Stimulated activated CD4-positive, alpha-beta T cell treated with anti-CD3 and anti-CD28 coated beads, Interleukin-15, amount 100 ng/mL, for 1 hour (primary cell): ENCODE measurements at regions not wholly inside any gene's neighbourhood (a gene's known extent, or its start where the extent isn't known, plus 50 kb on each side); places are given as distances from the start of the nearest gene placed in this dataset.
"Not testable (repeated sequence)": the region's sequence is repeated elsewhere in the genome, so short reads cannot be mapped to it uniquely, and the experiment has no call there.

Source experiments
- DNase-seq, 2 donors: peaks; one replicate each; pipeline ENCODE4 v3.0.0-alpha.2; 2020; ENCODE audit warnings: low read depth in 1 of 2, low spot score in 1 of 2

DNA sequence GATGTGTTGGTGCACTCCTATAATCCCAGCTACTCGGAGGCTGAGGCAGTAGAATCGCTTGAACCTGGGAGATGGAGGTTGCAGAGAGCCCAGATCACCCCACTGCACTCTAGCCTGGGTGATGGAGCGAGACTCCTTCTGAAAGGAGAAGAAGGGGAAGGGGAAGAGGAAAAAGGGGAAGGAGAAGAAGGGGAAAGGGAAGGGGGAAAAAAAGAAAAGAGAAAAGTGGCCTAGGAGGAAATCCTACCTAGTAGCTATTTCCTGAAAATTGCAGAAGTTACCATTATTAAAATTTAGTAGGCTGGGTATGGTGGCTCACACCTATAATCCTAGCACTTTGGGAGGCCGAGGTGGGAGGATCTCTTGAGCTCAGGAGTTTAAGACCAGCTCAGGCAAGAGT lies 67.4 kb downstream of the ARRDC3 start:
- no peak for DNase-seq

DNA sequence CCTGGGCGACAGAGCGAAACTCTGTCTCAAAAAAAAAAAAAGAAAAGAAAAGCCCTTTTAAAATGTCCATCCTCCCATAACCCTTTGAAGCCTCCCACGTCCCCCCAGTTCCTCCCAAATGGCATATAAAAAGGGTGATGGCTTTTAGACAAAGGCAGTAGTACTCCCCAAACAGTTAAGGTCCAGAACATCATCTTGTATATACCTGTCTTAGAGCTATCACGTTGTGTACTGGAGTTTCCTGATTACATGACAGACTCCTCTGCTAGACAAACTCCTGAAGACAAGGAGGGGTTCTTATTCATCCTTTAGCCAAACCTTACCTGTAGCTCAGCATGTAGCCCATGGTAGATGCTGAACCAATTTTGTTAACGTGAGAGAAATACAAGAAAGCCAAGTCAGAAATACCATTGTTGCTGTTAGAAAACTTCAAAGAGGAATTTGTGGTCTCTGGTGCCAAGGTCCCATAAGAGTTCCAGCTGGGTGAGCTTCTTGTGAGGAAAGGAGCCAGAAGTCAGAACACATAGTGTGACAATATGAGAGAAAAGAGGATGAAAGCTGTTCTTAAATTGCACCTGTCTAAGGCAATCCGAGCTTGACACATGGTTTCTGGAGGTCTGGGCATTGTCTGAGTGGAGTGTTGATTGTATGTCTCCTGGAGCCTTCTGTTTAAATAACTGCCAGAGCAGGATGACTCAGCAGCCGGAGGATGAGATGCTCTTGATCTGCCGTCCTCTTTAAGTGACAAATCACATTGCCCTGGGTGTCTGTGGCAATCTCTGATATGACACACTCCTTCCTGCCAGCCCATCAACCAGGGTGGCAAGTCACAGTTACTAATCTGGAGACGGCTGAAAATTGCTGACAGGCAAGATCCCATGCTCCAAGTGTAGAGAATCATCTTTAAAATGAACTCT lies 69.1 kb downstream of the ARRDC3 start:
- DNase-seq: peak; percentile 43 to 61

DNA sequence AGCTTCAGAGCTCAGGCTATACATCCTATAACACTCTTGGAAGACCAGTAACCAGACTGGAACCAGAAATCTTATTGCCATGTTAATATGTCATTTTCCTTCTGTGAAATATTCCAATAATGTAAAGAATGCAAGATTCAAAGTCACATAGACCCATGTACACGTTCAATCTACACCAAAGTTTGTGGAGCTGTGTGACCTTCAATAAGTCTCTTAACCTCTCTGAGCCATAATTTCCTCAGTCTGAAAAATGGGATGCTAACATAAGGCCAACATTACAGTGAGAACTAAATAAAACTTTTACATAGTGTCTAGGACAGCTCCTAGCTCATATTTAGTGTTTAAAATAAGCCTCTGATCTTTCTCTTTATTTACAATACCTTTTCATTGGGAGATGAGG lies 70.4 kb downstream of the ARRDC3 start:
- no peak for DNase-seq

DNA sequence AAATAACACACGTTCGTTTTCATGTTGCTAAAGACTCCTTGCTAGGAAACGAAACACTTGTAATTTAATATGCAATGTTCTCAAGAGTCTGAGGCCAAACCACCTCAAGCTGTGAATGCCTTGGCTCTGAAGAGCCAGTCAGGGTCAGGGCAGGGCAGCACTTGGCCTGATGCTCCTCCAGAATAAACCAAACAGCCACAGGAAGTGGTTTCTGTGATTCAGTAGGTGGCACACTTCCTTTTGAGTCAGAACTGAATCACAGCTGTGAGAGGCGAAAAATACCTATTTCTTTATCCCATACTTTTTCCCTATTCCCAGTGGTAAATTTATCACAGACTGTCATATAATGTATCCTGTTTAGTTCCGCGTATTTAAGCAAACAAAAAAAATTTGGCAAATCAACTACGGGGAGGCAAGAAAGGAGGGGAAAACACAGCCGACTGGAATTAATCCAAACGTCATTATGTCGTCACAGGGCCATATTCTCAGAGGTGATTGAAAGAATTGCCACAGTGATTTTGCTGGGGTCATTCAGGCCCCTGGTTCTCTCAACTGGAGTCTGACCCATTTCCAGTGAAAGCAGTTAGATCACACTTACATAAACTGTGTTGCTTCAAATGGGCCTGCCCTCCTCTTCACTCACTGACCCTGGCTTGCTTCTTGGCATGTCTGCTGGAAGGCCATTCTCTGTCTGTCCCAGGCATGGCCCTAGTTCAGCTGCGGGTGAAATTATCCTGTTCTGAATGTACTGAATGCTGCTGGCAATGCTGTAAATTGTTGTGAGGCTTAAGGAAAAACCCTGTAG lies 71.2 kb downstream of the ARRDC3 start:
- DNase-seq: peak in 1 of 2 donors; percentile 40

DNA sequence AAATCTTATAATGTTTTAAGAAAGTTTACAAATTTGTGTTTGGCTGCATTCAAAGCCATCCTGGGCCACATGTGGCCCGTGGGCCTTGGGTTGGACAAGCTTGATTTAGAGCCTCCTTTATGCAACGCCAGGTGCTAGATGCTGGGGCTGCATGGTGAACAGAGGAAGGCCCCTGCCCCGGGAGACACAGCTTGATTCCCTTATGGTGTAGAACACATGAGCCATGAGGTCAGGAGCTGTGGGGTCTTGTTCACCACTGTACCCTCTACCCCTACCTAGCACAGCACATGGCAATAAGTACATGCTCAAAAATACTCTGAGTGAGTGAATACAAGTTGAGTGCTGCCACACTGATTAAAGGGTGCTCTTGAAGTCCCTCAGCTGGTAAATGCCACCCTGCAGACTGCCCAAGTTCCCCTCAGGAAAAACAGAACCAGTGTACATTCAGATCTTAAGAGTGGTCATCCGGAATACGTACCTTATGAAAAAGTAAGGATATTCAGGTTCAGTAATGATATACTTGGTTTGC lies 71.9 kb downstream of the ARRDC3 start:
- DNase-seq: no peak

DNA sequence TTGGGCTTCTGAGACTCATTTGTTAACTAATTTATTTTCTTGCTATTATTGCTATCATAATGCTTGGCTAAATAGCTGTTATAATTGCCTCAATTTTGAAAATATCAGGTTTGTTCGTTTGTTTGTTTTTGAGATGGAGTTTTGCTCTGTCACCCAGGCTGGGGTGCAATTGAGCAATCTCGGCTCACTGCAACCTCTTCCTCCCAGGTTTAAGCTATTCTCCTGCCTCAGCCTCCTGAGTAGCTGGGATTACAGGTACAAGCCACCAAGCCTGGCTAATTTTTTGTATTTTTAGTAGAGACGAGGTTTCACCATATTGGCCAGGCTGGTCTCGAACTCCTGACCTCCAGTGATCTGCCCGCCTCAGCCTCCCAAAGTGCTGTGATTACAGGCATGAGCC lies 75.0 kb downstream of the ARRDC3 start:
- DNase-seq: not testable (repeated sequence)

DNA sequence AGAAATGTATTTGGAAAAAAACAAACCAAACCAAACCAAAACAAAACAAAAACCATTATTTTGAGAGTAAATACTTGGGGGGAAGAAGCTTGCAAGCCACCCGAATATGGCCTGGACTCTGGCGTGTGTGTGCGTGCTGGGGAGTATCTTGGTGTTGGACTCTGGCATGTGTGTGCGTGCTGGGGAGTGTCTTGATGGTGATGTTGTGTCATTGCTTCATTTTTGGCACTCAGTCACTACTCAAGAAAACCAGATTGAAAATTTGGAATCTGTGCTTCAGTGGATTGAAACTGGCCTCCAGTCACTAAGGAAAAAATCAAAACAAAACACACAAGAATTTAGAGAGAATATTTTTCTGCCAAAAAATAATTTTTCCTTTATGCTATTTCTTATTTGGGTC lies 76.1 kb downstream of the ARRDC3 start:
- DNase-seq: no peak

DNA sequence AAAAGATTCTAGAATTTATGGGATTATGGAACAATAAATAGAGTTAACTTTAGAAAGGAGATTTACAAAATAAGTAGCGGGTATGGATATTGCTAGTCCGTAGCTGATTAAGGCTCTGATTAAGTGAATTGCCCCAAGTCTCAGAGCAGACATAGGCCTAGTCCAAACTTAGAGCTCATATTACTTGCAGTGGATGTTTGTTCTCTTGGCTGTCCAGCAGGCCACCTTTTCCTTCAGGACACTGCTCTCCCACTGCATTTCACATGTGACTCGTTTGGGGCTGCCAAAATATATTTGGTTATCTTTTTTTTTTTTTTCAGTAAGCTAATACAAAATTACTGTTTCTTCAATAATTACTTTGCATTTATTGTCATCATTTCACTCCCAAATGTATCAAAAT lies 76.6 kb downstream of the ARRDC3 start:
- DNase-seq: no peak

DNA sequence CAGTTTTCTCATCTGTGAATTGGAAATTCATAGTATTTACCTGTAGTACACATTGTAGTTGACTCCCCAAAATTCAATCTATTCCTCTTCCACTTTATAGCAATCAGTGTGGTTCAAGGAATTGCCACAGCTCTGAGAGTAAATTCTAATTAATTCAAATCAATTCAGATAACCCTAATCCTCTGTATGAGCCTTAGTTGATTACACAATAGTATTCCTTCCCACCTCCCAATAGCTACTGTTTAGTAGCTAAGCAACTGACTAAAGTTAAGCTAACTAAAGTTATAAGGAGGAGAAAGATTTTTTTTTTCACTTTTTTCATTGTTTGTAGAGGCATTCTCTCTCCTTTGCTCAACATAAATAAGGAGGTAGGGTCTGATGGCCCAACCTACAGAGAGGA lies 77.5 kb downstream of the ARRDC3 start:
- no peak for DNase-seq

DNA sequence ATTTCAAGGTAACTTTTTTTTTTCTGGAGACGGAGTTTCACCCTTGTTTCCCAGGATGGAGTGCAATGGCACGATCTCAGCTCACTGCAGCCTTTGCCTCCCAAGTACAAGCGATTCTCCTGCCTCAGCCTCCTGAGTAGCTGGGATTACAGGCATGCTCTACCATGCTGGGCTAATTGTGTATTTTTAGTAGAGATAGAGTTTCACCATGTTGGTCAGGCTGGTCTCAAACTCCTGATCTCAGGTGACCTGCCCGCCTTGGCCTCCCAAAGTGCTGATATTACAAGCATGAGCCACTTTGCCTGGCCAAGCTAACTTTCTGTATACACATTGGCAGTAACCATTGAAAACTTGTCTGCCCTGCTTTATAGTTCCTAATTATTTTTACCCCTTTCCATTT lies 79.1 kb downstream of the ARRDC3 start:
- not testable (repeated sequence) for DNase-seq

DNA sequence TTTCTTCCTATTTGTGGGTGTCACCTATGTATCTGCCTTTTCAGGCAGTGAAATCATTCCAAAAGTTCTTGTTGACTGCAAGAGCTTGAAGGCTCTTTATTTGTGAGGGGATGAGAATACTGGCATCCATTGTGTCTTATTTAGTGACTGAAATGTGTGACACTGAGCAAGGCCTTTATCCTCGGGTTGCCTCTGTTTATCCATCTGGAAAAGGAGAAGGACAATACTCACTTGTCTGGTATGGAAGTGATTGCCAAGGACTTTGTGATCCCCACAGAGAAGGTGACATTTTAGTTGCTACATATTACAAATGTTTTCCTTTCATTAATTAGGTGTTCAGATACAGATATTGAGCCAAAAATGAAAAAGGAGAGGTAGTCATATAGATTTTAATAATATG lies 80.2 kb downstream of the ARRDC3 start:
- no peak for DNase-seq

DNA sequence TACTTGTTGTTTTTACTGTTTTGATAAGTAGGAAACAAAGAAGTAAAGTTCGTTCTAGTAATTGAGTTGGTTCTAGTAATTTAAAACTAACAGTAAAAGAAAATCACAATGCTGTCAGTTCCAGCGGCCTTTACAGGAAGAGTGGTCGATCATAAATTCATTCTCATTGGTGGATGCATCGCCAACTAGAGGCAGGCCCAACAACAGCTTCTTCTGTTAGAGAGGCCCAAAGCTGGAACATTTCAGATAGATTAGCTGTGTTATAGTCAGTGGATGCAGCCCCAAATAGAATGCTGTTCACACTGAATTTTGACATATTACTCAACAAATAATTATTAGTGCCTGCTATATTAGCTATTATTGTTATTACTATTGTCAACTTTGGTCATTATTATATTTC lies 80.8 kb downstream of the ARRDC3 start:
- DNase-seq: no peak

DNA sequence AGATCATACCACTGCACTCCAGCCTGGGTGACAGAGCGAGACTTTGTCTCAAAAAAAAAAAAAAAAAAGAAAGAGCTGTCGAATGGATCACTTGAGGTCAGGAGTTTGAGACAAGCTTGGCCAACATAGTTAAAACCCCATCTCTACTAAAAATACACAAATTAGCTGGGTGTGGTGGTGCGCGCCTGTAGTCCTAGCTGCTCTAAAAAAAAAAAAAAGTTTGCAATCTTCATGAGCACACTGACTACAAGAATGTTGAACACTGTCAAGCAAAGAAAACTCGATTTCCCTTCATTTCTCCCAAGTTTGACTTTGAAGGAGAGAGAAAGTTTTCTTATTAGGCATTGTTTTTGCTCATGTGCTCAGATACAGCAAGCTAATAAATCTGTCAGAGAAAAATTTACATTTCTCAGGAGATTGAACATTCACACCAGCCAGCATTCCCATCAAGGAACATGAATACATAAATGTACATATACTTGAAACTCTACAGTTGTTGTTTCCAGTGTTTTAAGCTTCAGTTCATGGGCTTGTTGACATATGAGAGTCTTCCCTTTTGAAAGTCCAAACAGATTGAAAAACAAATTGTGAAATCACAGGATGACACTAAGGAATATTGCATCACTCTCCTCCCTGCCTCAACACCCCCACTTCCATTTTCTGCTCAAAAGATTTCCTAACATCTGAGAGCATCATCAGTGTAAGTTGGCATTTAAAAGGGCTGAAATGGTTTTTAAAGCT lies 81.8 kb downstream of the ARRDC3 start:
- no peak for DNase-seq

DNA sequence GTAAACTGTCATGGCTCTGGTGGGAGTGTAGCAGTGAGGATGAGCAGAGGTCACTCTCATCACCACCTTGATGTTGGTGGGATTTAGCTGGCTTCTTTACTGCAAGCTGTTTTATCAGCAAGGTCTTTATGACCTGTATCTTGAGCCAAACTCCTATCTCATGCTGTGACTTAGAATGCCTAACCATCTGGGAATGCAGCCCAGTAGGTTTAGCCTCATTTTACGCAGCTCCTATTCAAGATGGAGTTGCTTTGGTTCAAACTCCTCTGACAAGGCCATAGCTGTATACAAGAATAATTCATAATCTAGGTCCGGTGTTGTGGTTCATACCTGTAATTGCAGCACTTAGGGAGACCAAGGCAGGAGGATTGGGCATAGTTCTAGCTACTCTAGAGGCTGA lies 85.1 kb downstream of the ARRDC3 start:
- no peak for DNase-seq

DNA sequence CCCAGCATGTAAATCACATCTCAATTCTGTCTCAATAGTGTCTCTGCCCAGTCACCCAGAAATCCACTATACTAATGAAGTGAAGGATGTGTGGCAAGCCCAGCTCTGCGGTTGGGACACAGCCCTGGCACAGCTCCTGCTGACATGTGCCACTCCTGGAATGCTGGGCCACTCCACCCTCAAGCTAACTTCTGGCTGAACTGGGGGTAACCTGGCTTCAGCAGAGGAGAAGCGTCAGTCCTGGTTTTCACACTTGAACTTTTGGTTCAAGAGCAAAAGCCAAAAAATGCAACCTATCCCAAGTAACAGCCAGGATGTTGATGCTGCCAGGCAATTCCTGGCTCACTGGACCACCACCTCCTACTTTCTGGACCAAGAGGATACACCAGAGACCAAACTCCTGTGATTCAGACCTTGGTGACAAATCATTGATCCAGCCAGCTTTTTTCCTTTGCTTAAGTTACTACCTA lies 86.4 kb downstream of the ARRDC3 start:
- DNase-seq: no peak

DNA sequence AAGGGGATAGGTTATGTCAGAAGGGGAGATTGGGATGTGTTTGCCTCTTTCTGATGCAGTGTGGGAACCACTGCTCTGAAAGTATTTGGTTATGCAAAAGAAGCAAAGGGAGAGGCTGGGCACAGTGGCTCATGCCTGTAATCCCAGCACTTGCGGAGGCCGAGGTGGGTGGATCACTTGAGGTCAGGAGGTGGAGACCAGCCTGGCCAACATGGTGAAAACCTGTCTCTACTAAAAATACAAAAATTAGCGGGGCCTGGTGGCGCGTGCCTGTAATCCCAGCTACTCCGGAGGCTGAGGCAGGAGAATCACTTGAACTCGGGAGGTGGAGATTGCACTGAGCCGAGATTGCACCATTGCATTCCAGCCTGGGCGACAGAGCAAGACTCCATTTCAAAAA lies 87.0 kb downstream of the ARRDC3 start:
- not testable (repeated sequence) for DNase-seq

DNA sequence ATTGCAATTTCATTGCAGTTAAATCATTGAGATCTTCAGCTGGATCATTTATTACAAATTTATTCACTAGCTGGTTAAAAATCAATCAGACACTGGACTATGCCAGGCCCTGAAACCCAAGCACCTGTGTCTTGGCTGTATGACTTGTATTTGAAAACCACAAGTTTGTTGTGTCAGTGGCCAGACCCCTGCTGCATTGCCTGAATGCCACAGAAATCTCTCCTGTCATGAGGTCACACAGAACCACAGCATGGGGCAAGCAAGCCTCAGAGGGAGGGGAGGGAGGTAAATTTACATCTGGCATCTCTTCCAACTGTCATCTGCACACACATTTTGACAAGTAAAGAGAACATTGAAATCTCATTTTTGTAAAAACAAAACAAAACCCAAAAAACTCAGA lies 90.0 kb downstream of the ARRDC3 start:
- no peak for DNase-seq

DNA sequence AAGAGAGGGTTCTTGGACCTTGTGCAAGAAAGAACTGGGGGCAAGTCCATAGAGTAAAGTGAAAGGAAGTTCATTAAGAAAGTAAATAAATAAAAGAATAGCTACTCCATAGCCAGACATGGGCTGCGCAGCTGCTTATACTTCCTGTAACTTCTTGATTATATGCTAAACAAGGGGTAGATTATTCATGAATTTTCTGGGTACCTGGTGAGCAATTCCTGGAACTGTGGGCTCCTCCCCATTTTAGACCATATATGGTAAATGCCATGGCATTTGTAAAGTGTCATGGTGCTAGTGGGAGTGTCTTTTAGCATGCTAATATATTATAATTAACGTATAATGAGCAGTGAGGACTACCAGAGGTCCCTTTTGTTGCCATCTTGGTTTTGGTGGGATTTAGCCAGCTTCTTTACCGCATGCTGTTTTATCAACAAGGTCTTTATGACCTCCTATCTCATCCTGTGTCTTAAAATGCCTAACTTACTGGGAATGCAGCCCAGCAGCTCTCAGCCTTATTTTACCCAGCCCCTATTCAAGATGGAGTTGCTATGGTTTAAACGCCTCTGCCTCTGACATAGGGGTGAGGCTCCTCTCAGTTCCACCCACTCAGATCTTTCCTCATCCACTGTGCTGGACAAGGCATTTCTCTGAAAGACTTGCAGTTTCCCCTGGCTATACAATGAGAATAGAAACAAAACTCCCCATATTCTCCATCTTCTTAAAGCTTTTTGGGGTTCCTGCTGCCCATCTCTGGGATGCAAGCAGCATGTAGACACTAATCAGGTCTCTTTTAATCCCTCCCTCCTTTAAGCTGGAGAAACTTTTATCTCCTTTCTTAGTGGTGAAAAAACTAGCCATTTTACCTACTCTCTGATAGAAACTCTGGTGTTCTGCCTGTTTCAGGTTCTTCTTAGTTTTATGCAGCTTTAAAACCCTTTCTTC lies 91.2 kb downstream of the ARRDC3 start:
- no peak for DNase-seq

DNA sequence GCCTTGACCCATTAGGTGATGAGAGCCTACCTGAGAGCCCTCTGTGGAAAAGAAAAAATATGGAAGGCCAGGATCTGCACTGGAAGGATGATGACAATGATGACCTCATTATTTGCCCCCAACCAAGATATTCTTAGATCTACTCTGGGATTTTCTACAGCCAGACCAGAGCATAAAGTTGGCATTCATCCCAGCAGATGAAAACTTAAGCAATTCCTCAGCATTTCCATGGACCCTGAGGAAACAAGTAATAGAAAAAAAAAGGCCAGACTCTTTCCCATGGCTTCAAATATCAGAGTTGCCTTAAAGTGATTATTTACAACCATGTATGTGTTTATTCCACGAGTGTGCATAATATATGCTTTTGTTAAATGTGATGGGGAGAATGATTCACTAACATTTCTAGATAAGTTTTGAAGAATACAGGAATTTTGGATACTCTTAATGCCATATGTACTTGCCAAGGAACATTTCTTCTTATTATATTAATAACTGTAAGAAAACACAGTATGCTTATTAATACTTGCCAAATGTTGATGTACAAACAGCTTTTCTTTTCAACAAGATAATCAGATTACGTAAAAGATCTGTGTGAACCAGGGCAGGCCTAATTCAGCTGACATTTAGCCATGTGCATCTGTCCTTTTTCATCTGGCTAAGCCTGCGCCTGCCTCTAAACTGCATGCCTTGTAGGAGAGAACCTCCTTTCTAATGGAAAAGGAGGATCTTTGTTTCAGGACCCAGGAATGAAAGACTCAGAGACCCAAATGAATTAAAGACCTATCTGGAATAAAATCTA lies 94.8 kb downstream of the ARRDC3 start:
- DNase-seq: no peak
